HepG2 (cell line): ENCODE measurements at regions not wholly inside any gene's neighbourhood (a gene's known extent, or its start where the extent isn't known, plus 50 kb on each side); places are given as distances from the start of the nearest gene placed in this dataset.

Experiments used
- ATAC-seq: fragments of 200-7000 bp; cut with Tn5 transposase; 3 replicates; pipeline ENCODE4 v1.9.1; 2020; ENCODE audit warnings: mild to moderate bottlenecking, moderate library complexity
- BruUV-seq: library from RNA; stranded (reverse); fragments of 400-500 nt; replicated peaks from 2 replicates; lab custom pipeline; 2021; lab: Mats Ljungman, UMichigan
- CTCF ChIA-PET: fragments of 300-600 bp; formaldehyde crosslinking; extraction: SDS; loops from one replicate; lab custom pipeline; 2021; ENCODE audit warnings: low total read pairs, inconsistent platforms, low intra/inter-chr PET ratio; lab: Yijun Ruan, JAX
- POLR2A ChIA-PET: fragments of 350-600 bp; sonication (Branson Sonifier 250); formaldehyde crosslinking; loops from one replicate; lab custom pipeline; 2020; ENCODE audit warnings: antibody characterized with exemption, inconsistent platforms; lab: Yijun Ruan, JAX
- DNase-seq: peaks from one replicate; pipeline ENCODE4 v3.0.0-alpha.2; 2015; ENCODE audit warnings: low spot score
- FAIRE-seq: peaks from 3 replicates; lab custom pipeline; 2011; peaks lifted over from hg19 to GRCh38; lab: Jason Lieb, UNC
- H2AFZ ChIP-seq: one replicate; pipeline ENCODE4 v1.6.1; 2011; ENCODE audit warnings: low read length, inconsistent platforms
- H3K27ac ChIP-seq: fragments of 300-600 bp; 3 replicates; pipeline ENCODE4 v1.8.0; 2011; ENCODE audit warnings: mixed run types, mild to moderate bottlenecking, mixed read lengths, low read length, inconsistent platforms; ENCODE audit not compliant: insufficient read depth; ENCODE audit errors: extremely low read length
- H3K27me3 ChIP-seq, 2 experiments: fragments of 200-600 bp in 1 of 2; 2 replicates in 1 of 2; 3 replicates in 1 of 2; pipeline versions ENCODE4 v1.6.0 to v1.8.0; 2011; ENCODE audit warnings: low read length in 2 of 2, mild to moderate bottlenecking in 2 of 2, moderate library complexity in 2 of 2, inconsistent platforms in 1 of 2; ENCODE audit not compliant: insufficient read depth in 2 of 2, control insufficient read depth in 1 of 2
- H3K36me3 ChIP-seq, 2 experiments: fragments of 200-600 bp in 1 of 2; replicated peaks in 1 of 2; 2 replicates in 1 of 2; 3 replicates in 1 of 2; pipeline versions ENCODE4 v1.5.1 to v1.8.0; 2011; ENCODE audit warnings: low read length in 2 of 2, inconsistent platforms in 1 of 2; ENCODE audit not compliant: insufficient read depth in 2 of 2, control insufficient read depth in 1 of 2
- H3K4me1 ChIP-seq: 2 replicates; pipeline ENCODE4 v1.5.1; 2012; ENCODE audit warnings: low read length, inconsistent platforms; ENCODE audit not compliant: insufficient read depth
- H3K4me2 ChIP-seq: 2 replicates; pipeline ENCODE4 v1.6.0; 2011; ENCODE audit warnings: low read depth, low read length, inconsistent platforms
- H3K4me3 ChIP-seq, 3 experiments: fragments of 200-600 bp in 1 of 3; sonication (generic), shearing (Covaris generic) in 1 of 3; replicated peaks in 1 of 3; 2 replicates each; pipeline ENCODE4 v1.5.1; 2011 to 2016; ENCODE audit warnings: low read length in 3 of 3, inconsistent platforms in 2 of 3, low read depth in 2 of 3, mild to moderate bottlenecking in 2 of 3, control low read depth in 1 of 3, mixed read lengths in 1 of 3; ENCODE audit not compliant: insufficient read depth in 1 of 3
- H3K79me2 ChIP-seq: one replicate; pipeline ENCODE4 v1.6.1; 2011; ENCODE audit warnings: low read length, inconsistent platforms; ENCODE audit not compliant: insufficient read depth
- H3K9ac ChIP-seq: 2 replicates; pipeline ENCODE4 v1.6.0; 2011; ENCODE audit warnings: mild to moderate bottlenecking, low read depth, low read length, inconsistent platforms; ENCODE audit not compliant: insufficient read depth
- H3K9me3 ChIP-seq: 2 replicates; pipeline ENCODE4 v1.5.1; 2012; ENCODE audit warnings: mild to moderate bottlenecking, low read length
- H4K20me1 ChIP-seq: 2 replicates; pipeline ENCODE4 v1.6.0; 2011; ENCODE audit warnings: inconsistent platforms, mild to moderate bottlenecking, low read length, moderate library complexity; ENCODE audit not compliant: insufficient read depth
- CEBPB ChIP-seq: IDR thresholded peaks from 2 replicates; pipeline ENCODE4 v1.6.1; 2011; ENCODE audit warnings: low read depth, low read length, improper control_type of control experiment, borderline replicate concordance
- DMAP1 ChIP-seq: IDR thresholded peaks from 2 replicates; pipeline ENCODE4 v1.6.1; 2016
- HES4 ChIP-seq: sonication (generic); formaldehyde crosslinking; IDR thresholded peaks from 2 replicates; pipeline ENCODE4 v1.9.0; 2021; ENCODE audit warnings: mild to moderate bottlenecking, missing genetic modification reagents, borderline replicate concordance
- PHB2 ChIP-seq: fragments of 450-650 bp; IDR thresholded peaks from 2 replicates; pipeline ENCODE4 v1.6.1; 2018; ENCODE audit not compliant: partially characterized antibody
- RNF2 ChIP-seq: fragments of 450-650 bp; conservative IDR thresholded peaks from 2 replicates; pipeline ENCODE4 v1.6.1; 2016; ENCODE audit warnings: low read depth
- THAP9 ChIP-seq: sonication (generic); formaldehyde crosslinking; IDR thresholded peaks from 2 replicates; pipeline ENCODE4; 2020; ENCODE audit warnings: missing genetic modification reagents, mild to moderate bottlenecking, borderline replicate concordance
- ZBTB2 ChIP-seq: sonication (generic); formaldehyde crosslinking; IDR thresholded peaks from 2 replicates; pipeline ENCODE4 v1.8.0; 2022; ENCODE audit warnings: low read depth, missing genetic modification reagents
- ZFX ChIP-seq: sonication (generic); formaldehyde crosslinking; IDR thresholded peaks from 2 replicates; pipeline ENCODE4 v1.4.0; 2020; ENCODE audit warnings: mild to moderate bottlenecking, low read depth, missing genetic modification reagents, moderate library complexity
- ZNF138 ChIP-seq: sonication (generic); formaldehyde crosslinking; IDR thresholded peaks from 2 replicates; pipeline ENCODE4 v1.5.0; 2020; ENCODE audit warnings: mild to moderate bottlenecking, low read depth, missing genetic modification reagents
- ZNF263 ChIP-seq: sonication (generic); formaldehyde crosslinking; IDR thresholded peaks from 2 replicates; pipeline ENCODE4 v1.4.0; 2020; ENCODE audit warnings: missing genetic modification reagents
- ZNF616 ChIP-seq: sonication (generic); formaldehyde crosslinking; IDR thresholded peaks from 2 replicates; pipeline ENCODE4 v1.5.0; 2020; ENCODE audit warnings: low read depth, mild to moderate bottlenecking, missing genetic modification reagents
- ZNF644 ChIP-seq: IDR thresholded peaks from 2 replicates; pipeline ENCODE4 v1.6.1; 2016; ENCODE audit warnings: low read depth
- ZNF75D ChIP-seq: sonication (generic); formaldehyde crosslinking; IDR thresholded peaks from 2 replicates; pipeline ENCODE4 v1.8.1; 2023; ENCODE audit warnings: missing genetic modification reagents, mild to moderate bottlenecking, borderline replicate concordance
- WGBS: methylation state at CpG from one replicate; pipeline ENCODE4 v1.1.6; 2017; ENCODE audit warnings: low lambda C conversion rate; 5-methylcytosine and 5-hydroxymethylcytosine counted together
- in situ Hi-C: cut with HindIII; loops from 2 replicates; pipeline ENCODE4 v1.10.0; 2017; ENCODE audit warnings: low pct_unique_long_range_greater_than_20kb; ENCODE audit not compliant: extremely low pct_ligation_motif_present
- intact Hi-C: fragments of 100-400 bp; cut with micrococcal nuclease; formaldehyde crosslinking; loops from one replicate; pipeline ENCODE4 v1.10.0; 2022; ENCODE audit not compliant: unreplicated experiment

- no peak for TF ChIP-seq ZBTB2
- TF ChIP-seq ZNF138 (CRISPR knock-in tag) = no peak
- TF ChIP-seq RNF2 = no peak
- TF ChIP-seq DMAP1 (CRISPR knock-in tag) = no peak
- TF ChIP-seq PHB2 = no peak
- no peak for TF ChIP-seq ZNF263
- TF ChIP-seq ZFX (CRISPR knock-in tag) = no peak
- TF ChIP-seq ZNF75D (CRISPR knock-in tag) = no peak
- TF ChIP-seq ZNF616 (CRISPR knock-in tag) = no peak
- TF ChIP-seq ZNF644 (CRISPR knock-in tag) = no peak
Observed at GRCh38 chr17:71668807-71669206, 452.0 kb upstream of the SOX9 start (continued).

GRCh38 chr17:71677439-71677838 is 443.4 kb upstream of the SOX9 start:
- intact Hi-C loops = no loop called here
- in situ Hi-C loops = no loop called here
- H4K20me1 ChIP-seq = no peaks in the 10 kb centered on the region
- no TSS peak for BruUV-seq
- WGBS = 98% methylated on average over 4 of the region's 4 CpGs
- H3K79me2 ChIP-seq = no peaks in the 10 kb centered on the region
- ChIA-PET CTCF (no interaction called here), POLR2A (no interaction called here)
- no peak for ATAC-seq
- peaks cover 29% of the 10 kb centered on the region for H3K4me1 ChIP-seq
- H3K9me3 ChIP-seq = no peaks in the 10 kb centered on the region
- FAIRE-seq = no peak
- H3K4me3 ChIP-seq = no peak overlapping the region
- no peak overlapping the region for H3K9ac ChIP-seq
- H2AFZ ChIP-seq = no peak overlapping the region
- H3K36me3 ChIP-seq = no peaks in the 10 kb centered on the region
- no peak overlapping the region for H3K27ac ChIP-seq
- no peak for DNase-seq
- H3K4me2 ChIP-seq = no peak overlapping the region
- H3K27me3 ChIP-seq = no peaks in the 10 kb centered on the region
- TF ChIP-seq HES4 (CRISPR knock-in tag) (no peak), CEBPB (no peak), THAP9 (CRISPR knock-in tag) (no peak)
